AG04450 (cell line): ENCODE measurements at regions not wholly inside any gene's neighbourhood (a gene's known extent, or its start where the extent isn't known, plus 50 kb on each side); places are given as distances from the start of the nearest gene placed in this dataset.
"Not testable (repeated sequence)": the region's sequence is repeated elsewhere in the genome, so short reads cannot be mapped to it uniquely, and the experiment has no call there.

Experiments used
- CTCF ChIA-PET: fragments of 300-600, 350-600 bp; formaldehyde crosslinking; extraction: SDS; loops from one replicate; lab custom pipeline; 2022; ENCODE audit warnings: antibody characterized with exemption, inconsistent platforms; lab: Charles Lee
- POLR2A ChIA-PET: fragments of 350-600 bp; formaldehyde crosslinking; extraction: SDS; loops from one replicate; lab custom pipeline; 2021; ENCODE audit warnings: antibody characterized with exemption, inconsistent platforms; lab: Yijun Ruan, JAX
- DNase-seq: peaks from one replicate; pipeline ENCODE4 v3.0.0-alpha.2; 2011; ENCODE audit warnings: low read depth, low spot score
- H3K27ac ChIP-seq: one replicate; pipeline ENCODE4 v1.5.1; 2012; ENCODE audit warnings: low read depth, low read length, control low read depth
- H3K27me3 ChIP-seq: one replicate; pipeline ENCODE4 v1.6.0; 2012; ENCODE audit warnings: low read length; ENCODE audit not compliant: control insufficient read depth, insufficient read depth
- H3K4me3 ChIP-seq: 2 replicates; pipeline ENCODE4 v1.5.1; 2011; ENCODE audit warnings: mild to moderate bottlenecking, low read depth, low read length, control low read depth
- H3K9me3 ChIP-seq: 2 replicates; pipeline ENCODE4 v1.5.1; 2012; ENCODE audit warnings: low read length; ENCODE audit not compliant: control insufficient read depth, insufficient read depth
- TF ChIP-seq, protein P1 (sequence below): IDR thresholded peaks from 2 replicates; pipeline ENCODE4 v1.5.1; 2011; ENCODE audit warnings: low read depth, low read length, control low read depth, inconsistent platforms

DNA sequence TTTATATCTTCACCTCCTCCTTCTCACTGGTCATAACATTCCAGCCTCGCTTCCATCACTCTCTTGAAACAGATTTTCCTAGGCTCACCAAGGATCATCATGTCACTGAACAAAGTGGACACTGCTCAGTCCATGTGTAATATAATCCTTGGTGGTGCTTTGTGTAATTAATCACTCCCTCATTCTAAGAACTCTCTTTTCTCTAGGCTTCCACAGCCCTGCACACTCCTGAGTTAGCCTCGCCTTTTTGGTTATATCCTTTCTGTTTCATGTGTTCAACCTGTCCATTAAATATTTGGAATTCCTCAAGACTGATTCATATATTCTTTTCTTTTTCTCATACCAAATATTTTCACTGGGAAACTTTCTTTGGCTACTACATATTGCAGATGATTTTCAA lies 440.8 kb downstream of the PYDC2 start:
- H3K27me3 ChIP-seq: no peaks in the 10 kb centered on the region
- DNase-seq: no peak
- TF ChIP-seq, protein P1, sequence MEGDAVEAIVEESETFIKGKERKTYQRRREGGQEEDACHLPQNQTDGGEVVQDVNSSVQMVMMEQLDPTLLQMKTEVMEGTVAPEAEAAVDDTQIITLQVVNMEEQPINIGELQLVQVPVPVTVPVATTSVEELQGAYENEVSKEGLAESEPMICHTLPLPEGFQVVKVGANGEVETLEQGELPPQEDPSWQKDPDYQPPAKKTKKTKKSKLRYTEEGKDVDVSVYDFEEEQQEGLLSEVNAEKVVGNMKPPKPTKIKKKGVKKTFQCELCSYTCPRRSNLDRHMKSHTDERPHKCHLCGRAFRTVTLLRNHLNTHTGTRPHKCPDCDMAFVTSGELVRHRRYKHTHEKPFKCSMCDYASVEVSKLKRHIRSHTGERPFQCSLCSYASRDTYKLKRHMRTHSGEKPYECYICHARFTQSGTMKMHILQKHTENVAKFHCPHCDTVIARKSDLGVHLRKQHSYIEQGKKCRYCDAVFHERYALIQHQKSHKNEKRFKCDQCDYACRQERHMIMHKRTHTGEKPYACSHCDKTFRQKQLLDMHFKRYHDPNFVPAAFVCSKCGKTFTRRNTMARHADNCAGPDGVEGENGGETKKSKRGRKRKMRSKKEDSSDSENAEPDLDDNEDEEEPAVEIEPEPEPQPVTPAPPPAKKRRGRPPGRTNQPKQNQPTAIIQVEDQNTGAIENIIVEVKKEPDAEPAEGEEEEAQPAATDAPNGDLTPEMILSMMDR: no peak
- ChIA-PET CTCF (no interaction called here), POLR2A (no interaction called here)
- H3K4me3 ChIP-seq: no peak overlapping the region
- H3K9me3 ChIP-seq: peaks cover 3% of the 10 kb centered on the region
- H3K27ac ChIP-seq: no peak overlapping the region

- POLR2A ChIA-PET: no interaction called here
- TF ChIP-seq, protein P1: no peak
- DNase-seq: no peak
- Histone ChIP-seq H3K9me3 (no peaks in the 10 kb centered on the region), H3K27ac (no peak overlapping the region), H3K27me3 (no peaks in the 10 kb centered on the region), H3K4me3 (no peak overlapping the region)
- CTCF ChIA-PET: no interaction called here
These were observed 451.7 kb downstream of the PYDC2 start for GRCh38 chr3:191912616-191913204.

DNA sequence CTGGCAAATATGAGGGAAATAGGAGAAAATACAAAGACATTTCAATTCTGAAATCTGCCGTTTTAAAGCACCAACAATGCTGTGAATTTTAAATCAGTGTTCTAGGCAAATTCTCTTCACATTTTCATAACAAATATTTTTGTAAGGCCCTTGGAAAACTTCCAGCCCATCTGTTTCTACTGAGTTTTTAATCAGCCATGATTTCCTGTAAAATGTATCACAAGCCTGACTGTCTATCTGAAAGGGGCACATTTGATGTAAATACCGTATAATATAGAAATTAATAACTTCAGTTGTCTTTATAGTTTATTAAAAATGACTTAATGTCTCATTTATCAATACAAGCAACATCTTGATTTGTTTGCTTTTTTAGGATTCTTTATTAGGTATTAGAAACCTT lies 454.7 kb downstream of the PYDC2 start:
- TF ChIP-seq, protein P1: no peak
- H3K4me3 ChIP-seq: no peak overlapping the region
- POLR2A ChIA-PET: no interaction called here
- peaks cover 8% of the 10 kb centered on the region for H3K9me3 ChIP-seq
- no peak overlapping the region for H3K27ac ChIP-seq
- CTCF ChIA-PET: no interaction called here
- no peak for DNase-seq
- H3K27me3 ChIP-seq: no peaks in the 10 kb centered on the region

- CTCF ChIA-PET: no interaction called here
- Histone ChIP-seq H3K9me3 (peaks cover 12% of the 10 kb centered on the region), H3K4me3 (no peak overlapping the region), H3K27me3 (no peaks in the 10 kb centered on the region), H3K27ac (no peak overlapping the region)
- POLR2A ChIA-PET: no interaction called here
- no peak for DNase-seq
- TF ChIP-seq, protein P1: no peak
These were observed 458.6 kb downstream of the PYDC2 start for GRCh38 chr3:191919491-191920026.

- CTCF ChIA-PET: no interaction called here
- no peaks in the 10 kb centered on the region for H3K27me3 ChIP-seq
- H3K27ac ChIP-seq: no peak overlapping the region
- peaks cover 12% of the 10 kb centered on the region for H3K9me3 ChIP-seq
- POLR2A ChIA-PET: no interaction called here
- TF ChIP-seq, protein P1: no peak
- no peak for DNase-seq
- H3K4me3 ChIP-seq: no peak overlapping the region
These were observed 461.6 kb downstream of the PYDC2 start for GRCh38 chr3:191922570-191922969.

DNA sequence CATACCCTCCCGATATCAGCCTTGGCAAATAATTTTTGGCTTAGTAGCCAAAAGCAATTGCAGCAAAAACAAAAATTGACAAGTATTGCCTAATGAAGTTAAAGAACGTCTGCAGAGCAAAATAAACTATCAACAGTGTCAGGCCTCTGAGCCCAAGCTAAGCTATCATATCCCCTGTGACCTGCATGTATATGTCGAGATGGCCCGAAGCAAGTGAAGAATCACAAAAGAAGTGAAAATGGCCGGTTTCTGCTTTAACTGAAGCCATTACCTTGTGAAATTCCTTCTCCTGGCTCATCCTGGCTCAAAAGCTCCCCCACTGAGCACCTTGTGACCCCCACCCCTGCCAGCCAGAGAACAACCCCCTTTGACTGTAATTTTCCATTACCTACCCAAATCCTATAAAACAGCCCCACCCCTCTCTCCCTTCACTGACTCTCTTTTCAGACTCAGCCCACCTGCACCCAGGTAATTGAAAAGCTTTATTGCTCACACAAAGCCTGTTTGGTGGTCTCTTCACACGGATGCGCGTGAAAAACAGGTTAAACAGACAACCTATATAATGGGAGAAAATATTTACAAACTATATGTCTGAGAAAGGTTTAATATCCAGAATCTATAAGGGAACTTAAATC lies 466.3 kb downstream of the PYDC2 start:
- H3K9me3 ChIP-seq, H3K27ac ChIP-seq, POLR2A ChIA-PET, H3K27me3 ChIP-seq, CTCF ChIA-PET, DNase-seq, H3K4me3 ChIP-seq: not testable (repeated sequence)

DNA sequence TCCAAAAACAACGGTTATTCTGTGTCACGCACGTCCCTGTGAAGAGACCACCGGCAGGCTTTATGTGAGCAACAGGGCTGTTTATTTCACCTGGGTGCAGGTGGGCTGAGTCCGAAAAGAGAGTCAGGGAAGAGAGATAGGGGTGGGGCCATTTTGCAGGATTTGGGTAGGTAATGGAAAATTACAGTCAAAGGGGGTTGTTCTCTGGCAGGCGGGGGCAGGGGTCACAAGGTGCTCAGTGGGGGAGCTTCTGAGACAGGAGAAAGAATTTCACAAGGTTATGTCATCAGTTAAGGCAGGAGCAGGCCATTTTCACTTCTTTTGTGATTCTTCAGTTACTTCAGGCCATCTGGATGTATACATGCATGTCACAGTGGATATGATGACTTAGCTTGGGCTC lies 467.0 kb downstream of the PYDC2 start:
- H3K27me3 ChIP-seq, H3K4me3 ChIP-seq, DNase-seq, POLR2A ChIA-PET, CTCF ChIA-PET, H3K27ac ChIP-seq, H3K9me3 ChIP-seq: not testable (repeated sequence)
